ENCODE measurements at regions not wholly inside any gene's neighbourhood (a gene's known extent, or its start where the extent isn't known, plus 50 kb on each side); places are given as distances from the start of the nearest gene placed in this dataset.

GRCh38 chrX:39616098-39616729 lies 481.5 kb downstream of the BCOR start:
- Histone ChIP-seq H3K9me2 (ENCODE audit: insufficient read depth, low read length) (no peaks in the 10 kb centered on the region), H4K20me1 (ENCODE audit: insufficient read depth) (no peaks in the 10 kb centered on the region), H3K4me2 (ENCODE audit: low read length) (no peak overlapping the region), H3K27me3 (ENCODE audit: insufficient read depth, low read depth, low read length) (no peaks in the 10 kb centered on the region), H3K9me3 (ENCODE audit: low read length) (no peaks in the 10 kb centered on the region), H3F3A (ENCODE audit: insufficient read depth, low read length, poor library complexity, severe bottlenecking) (no peaks in the 10 kb centered on the region), H3K36me3 (ENCODE audit: insufficient read depth, low read length) (no peaks in the 10 kb centered on the region), H3K27ac (ENCODE audit: low read length) (no peak overlapping the region), H3K9ac (ENCODE audit: low read length) (no peak overlapping the region), H3K79me2 (replicated peaks; ENCODE audit: insufficient read depth, low read length) (no peaks in the 10 kb centered on the region), H2AFZ (ENCODE audit: low read depth, low read length) (no peak overlapping the region), H3K4me3 (ENCODE audit: low read length) (no peak overlapping the region)
- TF ChIP-seq POLR2AphosphoS5 (IDR thresholded peaks at IDR 0.05) (no peak), SMC3 (conservative IDR thresholded peaks at IDR 0.05; ENCODE audit: poor library complexity) (no peak), CTCF (IDR thresholded peaks at IDR 0.05; ENCODE audit: poor library complexity, severe bottlenecking) (no peak), REST (IDR thresholded peaks at IDR 0.05; ENCODE audit: borderline replicate concordance) (no peak), RAD21 (conservative IDR thresholded peaks at IDR 0.05) (no peak), TAF1 (IDR thresholded peaks at IDR 0.05; ENCODE audit: low read depth) (no peak), EZH2 (IDR thresholded peaks at IDR 0.05; ENCODE audit: borderline replicate concordance, insufficient read depth, low read length, poor library complexity, severe bottlenecking) (no peak), EP300 (conservative IDR thresholded peaks at IDR 0.05; ENCODE audit: poor library complexity, severe bottlenecking) (no peak), MXI1 (conservative IDR thresholded peaks at IDR 0.05; ENCODE audit: poor library complexity, severe bottlenecking) (no peak)

GRCh38 chrX:39616731-39617130 lies 481.0 kb downstream of the BCOR start:
- Histone ChIP-seq H3K27me3 (ENCODE audit: insufficient read depth, low read depth, low read length) (no peaks in the 10 kb centered on the region), H3K4me2 (ENCODE audit: low read length) (no peak overlapping the region), H3K36me3 (ENCODE audit: insufficient read depth, low read length) (no peaks in the 10 kb centered on the region), H3K79me2 (replicated peaks; ENCODE audit: insufficient read depth, low read length) (no peaks in the 10 kb centered on the region), H3K9me2 (ENCODE audit: insufficient read depth, low read length) (no peaks in the 10 kb centered on the region), H2AFZ (ENCODE audit: low read depth, low read length) (no peak overlapping the region), H3K9me3 (ENCODE audit: low read length) (no peaks in the 10 kb centered on the region), H3F3A (ENCODE audit: insufficient read depth, low read length, poor library complexity, severe bottlenecking) (no peaks in the 10 kb centered on the region), H3K9ac (ENCODE audit: low read length) (no peak overlapping the region), H4K20me1 (ENCODE audit: insufficient read depth) (no peaks in the 10 kb centered on the region), H3K27ac (ENCODE audit: low read length) (no peak overlapping the region), H3K4me3 (ENCODE audit: low read length) (no peak overlapping the region)
- no peak for TF ChIP-seq MXI1 (conservative IDR thresholded peaks at IDR 0.05; ENCODE audit: poor library complexity, severe bottlenecking)
- no peak for TF ChIP-seq TAF1 (IDR thresholded peaks at IDR 0.05; ENCODE audit: low read depth)
- TF ChIP-seq POLR2AphosphoS5 (IDR thresholded peaks at IDR 0.05), result no peak
- no peak for TF ChIP-seq CTCF (IDR thresholded peaks at IDR 0.05; ENCODE audit: poor library complexity, severe bottlenecking)
